Endodermal cell (in vitro differentiated cells): ENCODE measurements at regions not wholly inside any gene's neighbourhood (a gene's known extent, or its start where the extent isn't known, plus 50 kb on each side); places are given as distances from the start of the nearest gene placed in this dataset.

Experiments
- DNase-seq: peaks from one replicate; pipeline ENCODE4 v3.0.0-alpha.2; 2017
- H3K27ac ChIP-seq: 2 replicates; pipeline ENCODE4 v1.5.1; 2013; ENCODE audit warnings: mild to moderate bottlenecking, low read depth, low read length, moderate library complexity
- H3K27me3 ChIP-seq: 2 replicates; pipeline ENCODE4 v1.6.1; 2013; ENCODE audit warnings: mild to moderate bottlenecking, low read length, moderate library complexity; ENCODE audit not compliant: insufficient read depth, control insufficient read depth, poor library complexity, severe bottlenecking
- H3K36me3 ChIP-seq: 2 replicates; pipeline ENCODE4 v1.7.0; 2013; ENCODE audit warnings: mild to moderate bottlenecking, low read length, moderate library complexity; ENCODE audit not compliant: control insufficient read depth, insufficient read depth
- H3K4me1 ChIP-seq: one replicate; pipeline ENCODE4 v1.7.0; 2013; ENCODE audit warnings: low read length; ENCODE audit not compliant: control insufficient read depth, insufficient read depth
- H3K4me3 ChIP-seq: 2 replicates; pipeline ENCODE4 v1.5.1; 2013; ENCODE audit warnings: mild to moderate bottlenecking, low read length, moderate library complexity
- H3K9ac ChIP-seq: 2 replicates; pipeline ENCODE4 v1.6.1; 2013; ENCODE audit warnings: mild to moderate bottlenecking, low read length, moderate library complexity; ENCODE audit not compliant: poor library complexity, severe bottlenecking; ENCODE audit errors: extremely low read depth
- H3K9me3 ChIP-seq: 2 replicates; pipeline ENCODE4 v1.6.1; 2013; ENCODE audit warnings: mild to moderate bottlenecking, low read length, moderate library complexity; ENCODE audit not compliant: control insufficient read depth
- H3K27ac Mint-ChIP-seq: 2 replicates; pipeline ENCODE4 v1.8.0; 2020; ENCODE audit warnings: mixed read lengths
- H3K27me3 Mint-ChIP-seq: 2 replicates; pipeline ENCODE4 v1.8.0; 2021; ENCODE audit warnings: mild to moderate bottlenecking, mixed read lengths; ENCODE audit not compliant: insufficient read depth
- H3K36me3 Mint-ChIP-seq: 2 replicates; pipeline ENCODE4 v1.8.0; 2020; ENCODE audit warnings: low read depth, mixed read lengths
- H3K4me1 Mint-ChIP-seq: 2 replicates; pipeline ENCODE4 v1.8.0; 2020; ENCODE audit warnings: mixed read lengths
- H3K4me3 Mint-ChIP-seq: 2 replicates; pipeline ENCODE4 v1.8.0; 2020; ENCODE audit warnings: mild to moderate bottlenecking, moderate library complexity, mixed read lengths
- H3K9me3 Mint-ChIP-seq: 2 replicates; pipeline ENCODE4 v1.8.0; 2020; ENCODE audit warnings: mild to moderate bottlenecking, mixed read lengths
- WGBS, 2 experiments: methylation state at CpG; one replicate each; pipeline versions ENCODE4 v1.1.5 to v1.1.7; 2013; ENCODE audit warnings: missing lambda C conversion rate in 2 of 2, mixed read lengths in 1 of 2; ENCODE audit not compliant: insufficient coverage in 1 of 2, insufficient read length in 1 of 2; 5-methylcytosine and 5-hydroxymethylcytosine counted together
- TF ChIP-seq, protein P1 (sequence below): fragments of 200-600 bp; sonication (generic); conservative IDR thresholded peaks from 2 replicates; pipeline ENCODE4 v1.5.0; 2021; ENCODE audit warnings: antibody characterized with exemption, mild to moderate bottlenecking

DNA sequence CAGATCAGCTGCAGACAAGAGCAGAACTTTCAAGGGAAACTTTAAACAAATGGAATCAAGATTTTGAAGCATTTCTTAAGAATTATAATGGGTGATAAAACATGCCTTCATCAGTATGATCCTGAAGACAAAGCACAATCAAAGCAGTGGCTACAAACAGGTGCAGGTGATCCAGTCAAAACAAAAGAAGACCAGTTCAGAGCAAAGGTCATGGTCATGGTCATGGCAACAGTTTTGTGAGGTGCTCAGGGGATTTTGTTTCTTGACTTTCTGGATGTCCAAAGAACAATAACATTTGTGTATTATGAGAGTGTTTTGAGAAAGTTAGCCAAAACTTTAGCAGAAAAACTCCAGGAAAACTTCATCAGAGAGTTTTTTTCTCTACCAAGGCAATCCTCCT, 681.7 kb upstream of the PTBP2 start:
- H3K9me3 ChIP-seq: peaks cover 6% of the 10 kb centered on the region
- H3K27ac ChIP-seq: no peak overlapping the region
- Mint-ChIP-seq H3K27ac (no peak overlapping the region), H3K4me1 (peaks cover 10% of the 10 kb centered on the region), H3K4me3 (no peak overlapping the region), H3K36me3 (no peaks in the 10 kb centered on the region), H3K27me3 (no peaks in the 10 kb centered on the region), H3K9me3 (no peaks in the 10 kb centered on the region)
- no peaks in the 10 kb centered on the region for H3K36me3 ChIP-seq
- no peak overlapping the region for H3K9ac ChIP-seq
- H3K4me1 ChIP-seq: no peaks in the 10 kb centered on the region
- no peak for DNase-seq
- TF ChIP-seq, protein P1, sequence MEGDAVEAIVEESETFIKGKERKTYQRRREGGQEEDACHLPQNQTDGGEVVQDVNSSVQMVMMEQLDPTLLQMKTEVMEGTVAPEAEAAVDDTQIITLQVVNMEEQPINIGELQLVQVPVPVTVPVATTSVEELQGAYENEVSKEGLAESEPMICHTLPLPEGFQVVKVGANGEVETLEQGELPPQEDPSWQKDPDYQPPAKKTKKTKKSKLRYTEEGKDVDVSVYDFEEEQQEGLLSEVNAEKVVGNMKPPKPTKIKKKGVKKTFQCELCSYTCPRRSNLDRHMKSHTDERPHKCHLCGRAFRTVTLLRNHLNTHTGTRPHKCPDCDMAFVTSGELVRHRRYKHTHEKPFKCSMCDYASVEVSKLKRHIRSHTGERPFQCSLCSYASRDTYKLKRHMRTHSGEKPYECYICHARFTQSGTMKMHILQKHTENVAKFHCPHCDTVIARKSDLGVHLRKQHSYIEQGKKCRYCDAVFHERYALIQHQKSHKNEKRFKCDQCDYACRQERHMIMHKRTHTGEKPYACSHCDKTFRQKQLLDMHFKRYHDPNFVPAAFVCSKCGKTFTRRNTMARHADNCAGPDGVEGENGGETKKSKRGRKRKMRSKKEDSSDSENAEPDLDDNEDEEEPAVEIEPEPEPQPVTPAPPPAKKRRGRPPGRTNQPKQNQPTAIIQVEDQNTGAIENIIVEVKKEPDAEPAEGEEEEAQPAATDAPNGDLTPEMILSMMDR: no peak
- no peak overlapping the region for H3K4me3 ChIP-seq
- H3K27me3 ChIP-seq: no peaks in the 10 kb centered on the region

- H3K9me3 ChIP-seq: peaks cover 6% of the 10 kb centered on the region
- TF ChIP-seq, protein P1: no peak
- no peaks in the 10 kb centered on the region for H3K4me1 Mint-ChIP-seq
- H3K27ac ChIP-seq: no peak overlapping the region
- H3K9me3 Mint-ChIP-seq: no peaks in the 10 kb centered on the region
- WGBS, 2 experiments: 91 to 96% methylated on average over 3 to 4 of the region's 4 CpGs
- no peaks in the 10 kb centered on the region for H3K36me3 Mint-ChIP-seq
- H3K9ac ChIP-seq: no peak overlapping the region
- no peaks in the 10 kb centered on the region for H3K27me3 ChIP-seq
- no peak overlapping the region for H3K27ac Mint-ChIP-seq
- no peak overlapping the region for H3K4me3 ChIP-seq
- H3K36me3 ChIP-seq: no peaks in the 10 kb centered on the region
- no peaks in the 10 kb centered on the region for H3K27me3 Mint-ChIP-seq
- no peaks in the 10 kb centered on the region for H3K4me1 ChIP-seq
- no peak overlapping the region for H3K4me3 Mint-ChIP-seq
- no peak for DNase-seq
These were observed 680.1 kb upstream of the PTBP2 start for GRCh38 chr1:96041470-96041869.

GRCh38 chr1:96048572-96049212, 672.9 kb upstream of the PTBP2 start:
- H3K4me1 ChIP-seq: no peaks in the 10 kb centered on the region
- WGBS, 2 experiments: 95 to 100% methylated on average over 1 to 2 of the region's 2 CpGs
- peaks cover 3% of the 10 kb centered on the region for H3K9me3 Mint-ChIP-seq

More at GRCh38 chr1:96048572-96049212, 672.9 kb upstream of the PTBP2 start:
- H3K27me3 Mint-ChIP-seq: no peaks in the 10 kb centered on the region
- no peak overlapping the region for H3K4me3 ChIP-seq
- H3K36me3 Mint-ChIP-seq: peaks cover 3% of the 10 kb centered on the region
- no peaks in the 10 kb centered on the region for H3K4me1 Mint-ChIP-seq
- H3K4me3 Mint-ChIP-seq: no peak overlapping the region
- no peak overlapping the region for H3K27ac ChIP-seq
- TF ChIP-seq, protein P1: no peak
- no peaks in the 10 kb centered on the region for H3K27me3 ChIP-seq
- H3K27ac Mint-ChIP-seq: no peak overlapping the region
- no peaks in the 10 kb centered on the region for H3K9me3 ChIP-seq
- H3K9ac ChIP-seq: no peak overlapping the region
- H3K36me3 ChIP-seq: no peaks in the 10 kb centered on the region
- DNase-seq: no peak
